Fibroblast of mammary gland (primary cell): ENCODE measurements at regions not wholly inside any gene's neighbourhood (a gene's known extent, or its start where the extent isn't known, plus 50 kb on each side); places are given as distances from the start of the nearest gene placed in this dataset.

Source experiments
- DNase-seq: peaks from one replicate; pipeline ENCODE4 v3.0.0-alpha.2; 2010; ENCODE audit warnings: low read depth
- H3K4me3 ChIP-seq: 2 replicates; pipeline ENCODE4 v1.5.1; 2011; ENCODE audit warnings: low read depth, mild to moderate bottlenecking, low read length, moderate library complexity; ENCODE audit not compliant: control insufficient read depth
- TF ChIP-seq, protein P1 (sequence below): conservative IDR thresholded peaks from 2 replicates; pipeline ENCODE4 v1.5.1; 2011; ENCODE audit warnings: low read depth, low read length, inconsistent platforms; ENCODE audit not compliant: control insufficient read depth, insufficient read depth

DNA sequence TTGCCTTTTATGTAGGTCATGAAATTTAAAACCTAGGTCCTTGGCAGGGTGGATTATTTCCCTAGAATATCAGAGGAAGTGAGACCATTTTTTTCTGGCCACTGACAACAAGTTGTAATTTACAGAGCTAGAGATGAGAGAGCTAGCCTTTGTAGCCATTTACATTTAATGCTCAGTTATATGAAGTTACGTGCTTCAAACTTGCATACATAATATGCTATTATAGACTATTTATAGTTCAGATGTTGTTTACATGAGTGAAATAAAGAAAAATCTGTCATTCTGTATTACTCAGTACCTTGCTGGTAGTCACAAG, 234.9 kb upstream of the MBL2 start:
- no peak for DNase-seq
- H3K4me3 ChIP-seq = no peak overlapping the region
- TF ChIP-seq, protein P1, sequence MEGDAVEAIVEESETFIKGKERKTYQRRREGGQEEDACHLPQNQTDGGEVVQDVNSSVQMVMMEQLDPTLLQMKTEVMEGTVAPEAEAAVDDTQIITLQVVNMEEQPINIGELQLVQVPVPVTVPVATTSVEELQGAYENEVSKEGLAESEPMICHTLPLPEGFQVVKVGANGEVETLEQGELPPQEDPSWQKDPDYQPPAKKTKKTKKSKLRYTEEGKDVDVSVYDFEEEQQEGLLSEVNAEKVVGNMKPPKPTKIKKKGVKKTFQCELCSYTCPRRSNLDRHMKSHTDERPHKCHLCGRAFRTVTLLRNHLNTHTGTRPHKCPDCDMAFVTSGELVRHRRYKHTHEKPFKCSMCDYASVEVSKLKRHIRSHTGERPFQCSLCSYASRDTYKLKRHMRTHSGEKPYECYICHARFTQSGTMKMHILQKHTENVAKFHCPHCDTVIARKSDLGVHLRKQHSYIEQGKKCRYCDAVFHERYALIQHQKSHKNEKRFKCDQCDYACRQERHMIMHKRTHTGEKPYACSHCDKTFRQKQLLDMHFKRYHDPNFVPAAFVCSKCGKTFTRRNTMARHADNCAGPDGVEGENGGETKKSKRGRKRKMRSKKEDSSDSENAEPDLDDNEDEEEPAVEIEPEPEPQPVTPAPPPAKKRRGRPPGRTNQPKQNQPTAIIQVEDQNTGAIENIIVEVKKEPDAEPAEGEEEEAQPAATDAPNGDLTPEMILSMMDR = no peak

DNA sequence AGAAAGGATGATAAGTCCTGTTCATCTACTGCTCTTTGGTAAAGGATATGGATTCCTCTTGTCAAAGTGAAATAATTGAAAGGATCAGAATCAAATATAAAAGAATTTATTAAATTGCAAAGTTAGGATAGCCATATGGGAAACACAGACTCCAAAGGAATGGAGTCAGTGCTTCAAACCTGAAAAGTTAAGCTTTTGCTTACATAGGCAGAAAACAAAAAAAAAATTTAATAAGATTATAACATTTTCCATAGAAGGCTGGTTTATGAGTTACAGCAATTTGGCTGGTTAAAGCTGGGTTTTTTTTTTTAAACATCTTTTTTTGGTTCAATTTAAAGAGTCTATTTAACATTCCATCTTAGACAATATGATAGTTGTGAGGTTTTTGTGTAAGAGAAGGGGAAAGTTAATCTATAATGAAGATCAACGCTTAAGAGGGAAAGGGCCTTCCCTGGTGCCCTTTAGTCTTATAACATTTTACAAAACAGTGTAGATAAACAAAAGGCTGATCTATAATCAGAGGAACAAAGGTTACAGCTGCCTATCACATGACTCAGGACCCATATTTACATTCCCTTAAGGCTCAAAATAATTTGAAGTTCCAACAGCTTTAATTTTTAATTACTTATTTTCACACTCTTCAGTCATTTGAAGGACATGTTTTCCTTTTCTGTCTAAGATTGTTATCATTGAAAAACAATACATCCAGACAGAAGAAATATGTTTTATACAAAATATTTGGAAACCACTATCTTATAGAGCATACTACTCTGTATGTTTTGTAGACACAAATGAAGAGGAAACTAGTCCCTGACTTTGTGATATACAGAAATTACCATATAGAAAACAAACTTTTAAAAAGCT, 234.3 kb upstream of the MBL2 start:
- TF ChIP-seq, protein P1 = no peak
- DNase-seq = no peak

DNA sequence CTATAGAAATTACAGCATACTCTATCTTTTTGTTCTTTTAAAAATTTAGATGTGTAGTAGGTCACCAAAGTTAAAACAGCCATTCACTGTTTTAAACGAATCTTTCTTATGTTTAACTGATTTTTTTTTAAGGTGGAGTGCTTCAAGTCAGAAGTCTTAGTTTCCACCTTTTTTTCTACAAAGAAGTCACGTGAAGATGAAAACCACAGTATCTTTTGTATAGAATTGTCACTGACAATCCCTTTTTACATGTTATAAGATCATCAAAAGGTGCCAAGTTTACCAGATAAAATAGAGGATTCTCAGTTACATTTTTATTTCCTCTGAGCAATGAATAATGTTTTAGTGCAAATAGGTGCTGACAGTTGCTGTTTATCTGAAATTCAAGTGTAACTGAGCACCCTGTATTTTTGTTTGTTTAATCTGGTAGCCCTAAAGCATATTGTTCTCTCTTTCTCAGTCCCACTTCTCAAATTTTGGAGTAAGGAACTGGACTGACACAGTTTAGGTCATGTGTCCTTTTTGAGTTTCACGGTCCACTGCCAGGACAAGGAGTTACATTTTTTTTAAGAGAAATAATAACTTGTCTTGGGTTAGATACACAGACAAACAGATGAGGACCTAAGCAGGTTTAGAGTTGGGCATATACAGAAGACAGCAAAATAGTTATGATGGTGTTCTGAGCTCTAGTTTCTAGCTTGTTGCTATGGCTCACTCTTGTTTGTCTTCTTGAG, 233.2 kb upstream of the MBL2 start:
- DNase-seq = no peak
- TF ChIP-seq, protein P1 = no peak
- H3K4me3 ChIP-seq = no peak overlapping the region

More for the DNA sequence above, 234.3 kb upstream of the MBL2 start:
- H3K4me3 ChIP-seq = no peak overlapping the region

DNA sequence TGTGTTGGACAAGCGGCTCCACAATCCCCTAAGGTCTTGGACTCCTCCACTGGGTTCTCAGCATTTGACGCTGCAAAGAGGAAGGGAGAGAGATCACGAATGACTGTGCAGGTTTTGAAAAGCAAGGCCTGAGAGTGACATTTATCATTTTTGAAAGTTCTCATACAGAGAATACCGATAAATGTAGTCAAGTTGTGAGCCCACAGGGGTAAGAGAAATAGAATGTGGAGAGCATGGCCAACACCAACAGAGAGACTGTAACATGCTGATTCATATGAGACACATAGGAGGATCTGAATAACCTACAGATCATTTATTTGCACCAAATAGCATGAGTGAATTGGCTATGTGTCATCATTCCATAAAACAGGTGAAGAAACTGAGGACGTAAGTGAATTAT, 230.5 kb upstream of the MBL2 start:
- DNase-seq = no peak
- TF ChIP-seq, protein P1 = no peak
- H3K4me3 ChIP-seq = no peak overlapping the region

DNA sequence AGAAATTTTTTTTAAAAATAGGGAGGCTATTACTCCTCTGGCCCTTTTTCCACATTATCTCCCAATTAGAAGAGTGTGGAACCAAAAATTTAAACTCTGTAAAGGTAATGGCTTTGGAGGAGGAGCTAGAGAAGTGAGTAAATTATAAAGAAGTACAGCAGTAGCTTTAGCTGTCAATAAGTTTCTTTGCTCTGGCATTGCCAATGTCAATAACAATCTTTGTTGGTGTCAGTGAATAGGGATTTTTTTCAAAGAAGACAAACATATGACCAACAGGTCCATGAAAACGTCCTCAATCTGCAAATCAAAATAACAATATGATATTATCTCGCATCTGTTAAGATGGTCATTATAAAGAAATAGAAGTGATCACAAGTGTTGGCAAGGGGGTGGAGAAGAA, 227.1 kb upstream of the MBL2 start:
- TF ChIP-seq, protein P1 = no peak
- no peak for DNase-seq
- no peak overlapping the region for H3K4me3 ChIP-seq

DNA sequence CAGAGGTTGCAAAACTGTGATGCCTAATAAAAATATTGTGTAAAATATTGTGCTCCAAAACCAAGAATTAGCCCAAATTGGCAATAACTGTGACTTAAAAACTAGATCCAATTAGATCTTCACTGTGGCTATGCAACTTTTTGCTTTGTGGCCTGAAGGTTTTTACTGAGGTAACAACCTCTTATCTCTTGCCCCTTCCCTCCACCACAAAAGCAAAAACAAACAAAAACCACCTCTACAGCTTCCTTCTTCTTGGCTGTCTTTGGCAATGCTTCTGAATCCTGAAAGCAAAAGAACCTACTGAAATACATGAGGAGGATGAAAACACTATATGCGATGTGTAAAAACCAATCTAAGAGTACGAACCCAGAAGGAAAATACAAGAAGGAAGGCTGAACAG, 226.7 kb upstream of the MBL2 start:
- no peak overlapping the region for H3K4me3 ChIP-seq

More for the DNA sequence above, 226.7 kb upstream of the MBL2 start:
- TF ChIP-seq, protein P1 = no peak
- DNase-seq = no peak
